ENCODE measurements at regions not wholly inside any gene's neighbourhood (a gene's known extent, or its start where the extent isn't known, plus 50 kb on each side); places are given as distances from the start of the nearest gene placed in this dataset.

DNA sequence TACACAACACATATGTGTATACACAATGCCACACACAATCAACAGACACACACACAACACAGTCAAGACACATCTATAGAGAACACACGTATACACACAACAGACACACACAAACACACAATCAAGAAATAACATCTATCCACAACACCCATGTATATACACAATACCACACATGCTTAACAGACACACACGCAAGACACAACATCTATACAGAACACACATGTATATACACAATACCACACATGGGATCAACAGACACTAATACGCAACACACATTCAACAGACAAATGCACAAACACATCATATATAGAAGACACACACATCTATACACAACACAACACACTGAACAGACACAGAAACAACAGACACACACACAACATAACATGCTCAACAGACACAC lies 234.8 kb downstream of the SHOX start:
- ATAC-seq (ENCODE audit: low FRiP score) (no peak), DNase-seq (ENCODE audit: low spot score) (no peak)
- TF ChIP-seq CTCF (IDR thresholded peaks at IDR 0.05) = no peak

DNA sequence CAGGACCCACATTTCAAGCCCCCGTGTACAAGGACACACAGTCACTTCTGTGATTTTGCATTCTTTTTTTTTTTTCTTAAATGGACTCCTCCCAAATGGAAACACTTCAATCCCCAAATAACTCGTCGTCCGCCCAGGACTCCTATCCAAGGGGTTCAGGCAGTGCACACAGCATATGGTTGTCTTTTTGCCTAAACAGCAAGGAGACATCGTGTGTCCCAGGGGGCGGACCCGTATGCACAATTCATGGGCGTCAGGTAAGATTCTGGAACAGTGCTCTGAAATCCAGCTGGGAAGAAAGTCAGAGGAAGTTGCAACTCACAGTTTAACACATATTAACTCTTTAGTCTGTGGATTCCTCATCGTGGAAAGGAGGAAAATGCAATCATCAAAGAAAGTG lies 231.3 kb downstream of the SHOX start:
- TF ChIP-seq CTCF (IDR thresholded peaks at IDR 0.05) = no peak
- no peak for ATAC-seq (ENCODE audit: low FRiP score)
- DNase-seq (ENCODE audit: low spot score) = no peak

- DNase-seq (ENCODE audit: low spot score) (no peak), ATAC-seq (ENCODE audit: low FRiP score) (no peak)
- TF ChIP-seq CTCF (IDR thresholded peaks at IDR 0.05) = no peak
Measured at GRCh38 chrX:861340-861890, 230.8 kb downstream of the SHOX start.

DNA sequence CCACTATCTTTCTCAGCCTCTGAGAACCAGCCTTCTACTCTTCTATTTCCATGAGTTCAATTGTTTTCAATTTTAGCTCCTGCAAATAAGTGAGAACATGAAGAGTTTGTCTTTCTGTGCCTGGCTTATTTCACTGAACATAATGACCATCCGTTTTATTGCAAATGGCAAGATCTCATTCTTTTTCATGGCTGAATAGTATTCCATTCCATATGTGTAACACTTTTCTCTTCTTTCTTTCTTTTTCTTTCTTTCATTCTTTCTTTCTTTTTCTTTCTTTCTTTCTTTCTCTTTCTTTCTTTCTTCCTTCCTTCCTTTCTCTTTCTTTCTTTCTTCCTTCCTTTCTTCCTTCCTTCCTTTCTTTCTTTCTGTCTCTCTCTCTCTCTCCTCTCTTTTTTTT lies 228.7 kb downstream of the SHOX start:
- TF ChIP-seq CTCF (IDR thresholded peaks at IDR 0.05) = no peak
- ATAC-seq (ENCODE audit: low FRiP score) (no peak), DNase-seq (ENCODE audit: low spot score) (no peak)

GRCh38 chrX:858542-859078 lies 228.0 kb downstream of the SHOX start:
- no peak for TF ChIP-seq CTCF (IDR thresholded peaks at IDR 0.05)
- DNase-seq (ENCODE audit: low spot score) (no peak), ATAC-seq (ENCODE audit: low FRiP score) (no peak)

DNA sequence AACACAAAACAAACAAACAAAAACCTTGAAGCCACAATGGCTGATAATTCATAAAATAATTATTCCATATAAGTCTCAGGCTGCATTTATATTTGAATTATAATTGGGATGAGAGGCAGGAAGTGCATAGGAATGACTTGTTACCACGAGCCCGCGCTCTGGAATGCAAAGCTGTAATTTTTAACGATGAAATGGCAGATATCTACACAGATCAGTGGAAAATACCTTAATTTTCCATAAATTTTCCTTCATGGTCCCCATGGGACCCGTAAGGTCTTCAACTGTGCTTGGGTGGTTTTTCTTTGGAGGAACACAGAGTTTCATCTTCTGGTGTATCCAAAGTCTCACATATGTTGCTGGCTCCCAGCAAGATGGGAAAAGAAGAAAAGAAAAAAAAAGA lies 226.8 kb downstream of the SHOX start:
- ATAC-seq (ENCODE audit: low FRiP score) (no peak), DNase-seq (ENCODE audit: low spot score) (no peak)
- TF ChIP-seq CTCF (IDR thresholded peaks at IDR 0.05) = no peak

- ATAC-seq (ENCODE audit: low FRiP score) = no peak
- TF ChIP-seq CTCF (IDR thresholded peaks at IDR 0.05) = no peak
- no peak for DNase-seq (ENCODE audit: low spot score)
Measured at GRCh38 chrX:856566-857290, 226.1 kb downstream of the SHOX start.

All from omental fat pad (tissue), 3 donors.